Stomach smooth muscle (tissue), 2 donors: ENCODE measurements at regions not wholly inside any gene's neighbourhood (a gene's known extent, or its start where the extent isn't known, plus 50 kb on each side); places are given as distances from the start of the nearest gene placed in this dataset.

Experiments
- H3K27ac ChIP-seq: one replicate; pipeline ENCODE4 v1.7.0; 2013; ENCODE audit warnings: mild to moderate bottlenecking, low read length, inconsistent platforms
- H3K27me3 ChIP-seq, 2 donors: one replicate each; pipeline ENCODE4 v1.7.0; 2013; ENCODE audit warnings: low read length in 2 of 2; ENCODE audit not compliant: insufficient read depth in 2 of 2, control insufficient read depth in 1 of 2
- H3K36me3 ChIP-seq, 2 donors: one replicate each; pipeline ENCODE4 v1.7.0; 2013; ENCODE audit warnings: low read length in 2 of 2; ENCODE audit not compliant: control insufficient read depth in 2 of 2, insufficient read depth in 2 of 2
- H3K4me1 ChIP-seq: one replicate; pipeline ENCODE4 v1.7.0; 2013; ENCODE audit warnings: low read length; ENCODE audit not compliant: control insufficient read depth, insufficient read depth
- H3K4me3 ChIP-seq, 2 donors: one replicate each; pipeline ENCODE4 v1.7.0; 2013; ENCODE audit warnings: low read length in 2 of 2
- H3K9ac ChIP-seq, 2 donors: one replicate each; pipeline ENCODE4 v1.7.0; 2013; ENCODE audit warnings: low read length in 2 of 2, mild to moderate bottlenecking in 1 of 2
- H3K9me3 ChIP-seq, 2 donors: one replicate each; pipeline ENCODE4 v1.7.0; 2013; ENCODE audit warnings: low read length in 2 of 2; ENCODE audit not compliant: control insufficient read depth in 2 of 2
- donor health status: healthy.
- donor health status: Pancreatic carcinoma.

- no peaks in the 10 kb centered on the region for H3K36me3 ChIP-seq
- no peaks in the 10 kb centered on the region for H3K4me1 ChIP-seq
- H3K9me3 ChIP-seq, result no peaks in the 10 kb centered on the region
- H3K9ac ChIP-seq, result no peak overlapping the region
- H3K27me3 ChIP-seq, result no peaks in the 10 kb centered on the region
- H3K4me3 ChIP-seq, result no peak overlapping the region
- no peak overlapping the region for H3K27ac ChIP-seq
These were observed 457.5 kb downstream of the IRX1 start for GRCh38 chr5:4053136-4053535.

- Histone ChIP-seq H3K27me3 (no peaks in the 10 kb centered on the region), H3K27ac (no peak overlapping the region), H3K4me3 (no peak overlapping the region), H3K36me3 (no peaks in the 10 kb centered on the region), H3K9me3 (no peaks in the 10 kb centered on the region), H3K4me1 (no peaks in the 10 kb centered on the region), H3K9ac (no peak overlapping the region)
These were observed 458.5 kb downstream of the IRX1 start for GRCh38 chr5:4054092-4054491.

- Histone ChIP-seq H3K4me3 (no peak overlapping the region), H3K9me3 (no peaks in the 10 kb centered on the region), H3K9ac (no peak overlapping the region), H3K27me3 (peaks cover 0 to 2% of the 10 kb centered on the region in 2 donors), H3K36me3 (no peaks in the 10 kb centered on the region), H3K4me1 (peaks cover 4% of the 10 kb centered on the region), H3K27ac (no peak overlapping the region)
These were observed 463.3 kb downstream of the IRX1 start for GRCh38 chr5:4058899-4059298.

- Histone ChIP-seq H3K4me3 (peak overlapping the region in 1 of 2 donors; percentile 35), H3K27me3 (peaks cover 0 to 2% of the 10 kb centered on the region in 2 donors), H3K9me3 (no peaks in the 10 kb centered on the region), H3K36me3 (no peaks in the 10 kb centered on the region), H3K9ac (no peak overlapping the region), H3K27ac (peak overlapping the region; percentile 31), H3K4me1 (peaks cover 13% of the 10 kb centered on the region)
These were observed 470.1 kb downstream of the IRX1 start for GRCh38 chr5:4065472-4066320.

- Histone ChIP-seq H3K4me1 (peaks cover 13% of the 10 kb centered on the region), H3K9me3 (no peaks in the 10 kb centered on the region), H3K27ac (no peak overlapping the region), H3K9ac (no peak overlapping the region), H3K36me3 (no peaks in the 10 kb centered on the region), H3K27me3 (peaks cover 0 to 2% of the 10 kb centered on the region in 2 donors), H3K4me3 (no peak overlapping the region)
These were observed 472.5 kb downstream of the IRX1 start for GRCh38 chr5:4068171-4068570.

- H3K36me3 ChIP-seq, result no peaks in the 10 kb centered on the region
- no peak overlapping the region for H3K4me3 ChIP-seq
- H3K9ac ChIP-seq, result no peak overlapping the region
- H3K9me3 ChIP-seq, result no peaks in the 10 kb centered on the region
- no peak overlapping the region for H3K27ac ChIP-seq
- H3K27me3 ChIP-seq, result peaks cover 0 to 3% of the 10 kb centered on the region in 2 donors
- no peaks in the 10 kb centered on the region for H3K4me1 ChIP-seq
These were observed 482.9 kb downstream of the IRX1 start for GRCh38 chr5:4078544-4078943.

GRCh38 chr5:4079831-4080230 lies 484.2 kb downstream of the IRX1 start:
- Histone ChIP-seq H3K36me3 (no peaks in the 10 kb centered on the region), H3K4me3 (no peak overlapping the region), H3K9ac (no peak overlapping the region), H3K4me1 (no peaks in the 10 kb centered on the region), H3K9me3 (no peaks in the 10 kb centered on the region), H3K27ac (no peak overlapping the region), H3K27me3 (peaks cover 0 to 3% of the 10 kb centered on the region in 2 donors)

- Histone ChIP-seq H3K4me3 (no peak overlapping the region), H3K27me3 (peaks cover 0 to 3% of the 10 kb centered on the region in 2 donors), H3K4me1 (no peaks in the 10 kb centered on the region), H3K9me3 (no peaks in the 10 kb centered on the region), H3K36me3 (no peaks in the 10 kb centered on the region), H3K9ac (no peak overlapping the region), H3K27ac (no peak overlapping the region)
These were observed 484.7 kb downstream of the IRX1 start for GRCh38 chr5:4080370-4080769.

- no peaks in the 10 kb centered on the region for H3K4me1 ChIP-seq
- no peak overlapping the region for H3K27ac ChIP-seq
- no peaks in the 10 kb centered on the region for H3K36me3 ChIP-seq
- peaks cover 0 to 3% of the 10 kb centered on the region in 2 donors for H3K27me3 ChIP-seq
- H3K4me3 ChIP-seq, result no peak overlapping the region
- H3K9me3 ChIP-seq, result no peaks in the 10 kb centered on the region
- H3K9ac ChIP-seq, result no peak overlapping the region
These were observed 485.4 kb downstream of the IRX1 start for GRCh38 chr5:4081059-4081458.

- H3K9ac ChIP-seq, result no peak overlapping the region
- H3K9me3 ChIP-seq, result no peaks in the 10 kb centered on the region
- H3K36me3 ChIP-seq, result no peaks in the 10 kb centered on the region
- no peak overlapping the region for H3K4me3 ChIP-seq
- no peaks in the 10 kb centered on the region for H3K4me1 ChIP-seq
- H3K27ac ChIP-seq, result no peak overlapping the region
- H3K27me3 ChIP-seq, result peaks cover 0 to 3% of the 10 kb centered on the region in 2 donors
These were observed 485.8 kb downstream of the IRX1 start for GRCh38 chr5:4081466-4081865.

GRCh38 chr5:4082966-4083564 lies 487.4 kb downstream of the IRX1 start:
- no peak overlapping the region for H3K9ac ChIP-seq
- H3K36me3 ChIP-seq, result no peaks in the 10 kb centered on the region
- H3K4me1 ChIP-seq, result no peaks in the 10 kb centered on the region
- no peak overlapping the region for H3K4me3 ChIP-seq
- no peaks in the 10 kb centered on the region for H3K9me3 ChIP-seq
- H3K27me3 ChIP-seq, result peaks cover 0 to 5% of the 10 kb centered on the region in 2 donors
- no peak overlapping the region for H3K27ac ChIP-seq
